ENCODE measurements at regions not wholly inside any gene's neighbourhood (a gene's known extent, or its start where the extent isn't known, plus 50 kb on each side); places are given as distances from the start of the nearest gene placed in this dataset.

DNA sequence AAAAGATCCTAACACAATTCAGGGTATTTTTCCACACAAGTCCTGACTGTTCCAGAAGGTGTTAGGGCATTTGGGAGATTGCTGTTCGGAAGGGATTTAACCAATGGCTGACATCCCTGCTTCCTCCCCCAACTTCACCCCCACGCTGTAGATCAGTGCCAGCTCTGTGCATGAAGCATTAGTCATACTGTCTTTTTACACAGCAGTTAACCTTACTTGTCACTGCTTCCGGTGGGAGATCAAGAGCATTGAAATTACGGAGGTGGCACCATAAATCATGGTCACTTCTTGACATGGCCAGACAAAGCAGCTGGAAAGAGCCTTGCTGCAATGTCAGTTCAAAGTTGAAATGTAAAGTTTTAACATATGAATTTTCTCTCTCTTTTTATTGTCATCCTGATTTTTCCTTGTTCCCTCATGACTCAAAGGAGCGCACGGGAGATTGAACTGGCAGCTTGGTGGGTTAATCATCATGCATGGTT lies 70.2 kb downstream of the HRH4 start:
- DNase-seq: no peak

DNA sequence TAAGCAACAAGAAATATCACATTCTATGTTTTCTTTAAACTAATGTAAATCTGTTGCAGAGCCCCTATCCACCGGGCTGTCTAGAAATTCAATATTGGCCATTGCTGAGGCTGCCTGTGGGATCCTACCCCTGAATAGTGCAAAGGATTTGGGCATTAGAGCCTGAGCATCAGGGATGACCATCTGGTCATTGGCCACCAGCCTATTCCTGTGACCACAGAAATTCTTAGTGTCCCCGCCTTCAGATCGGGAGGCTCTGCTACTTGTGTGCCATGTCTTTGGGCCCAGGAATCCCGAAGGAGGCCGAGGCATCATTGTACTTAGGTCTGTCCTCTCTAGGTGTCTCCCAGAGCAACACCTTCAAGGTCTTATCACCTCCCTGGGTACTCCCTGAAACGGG lies 73.8 kb downstream of the HRH4 start:
- DNase-seq: no peak

DNA sequence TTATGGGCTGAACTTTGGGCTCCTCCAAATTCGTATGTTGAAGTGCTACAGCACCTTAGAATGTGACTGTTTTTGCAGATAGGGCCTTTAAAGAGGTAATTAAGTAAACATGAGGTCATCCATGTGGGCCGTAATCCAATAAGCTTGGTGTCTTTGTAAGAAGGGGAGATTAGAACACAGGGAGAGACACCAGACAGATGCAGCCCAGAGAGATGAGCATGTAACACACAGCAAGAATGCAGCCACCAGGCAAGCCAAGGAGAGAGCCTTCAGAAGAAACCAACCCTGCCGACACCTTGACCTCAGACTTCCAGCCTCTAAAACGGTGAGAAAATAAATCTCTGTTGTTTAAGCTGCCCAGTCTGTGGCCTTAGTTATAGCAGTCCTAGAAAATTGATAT lies 74.3 kb downstream of the HRH4 start:
- no peak for DNase-seq

DNA sequence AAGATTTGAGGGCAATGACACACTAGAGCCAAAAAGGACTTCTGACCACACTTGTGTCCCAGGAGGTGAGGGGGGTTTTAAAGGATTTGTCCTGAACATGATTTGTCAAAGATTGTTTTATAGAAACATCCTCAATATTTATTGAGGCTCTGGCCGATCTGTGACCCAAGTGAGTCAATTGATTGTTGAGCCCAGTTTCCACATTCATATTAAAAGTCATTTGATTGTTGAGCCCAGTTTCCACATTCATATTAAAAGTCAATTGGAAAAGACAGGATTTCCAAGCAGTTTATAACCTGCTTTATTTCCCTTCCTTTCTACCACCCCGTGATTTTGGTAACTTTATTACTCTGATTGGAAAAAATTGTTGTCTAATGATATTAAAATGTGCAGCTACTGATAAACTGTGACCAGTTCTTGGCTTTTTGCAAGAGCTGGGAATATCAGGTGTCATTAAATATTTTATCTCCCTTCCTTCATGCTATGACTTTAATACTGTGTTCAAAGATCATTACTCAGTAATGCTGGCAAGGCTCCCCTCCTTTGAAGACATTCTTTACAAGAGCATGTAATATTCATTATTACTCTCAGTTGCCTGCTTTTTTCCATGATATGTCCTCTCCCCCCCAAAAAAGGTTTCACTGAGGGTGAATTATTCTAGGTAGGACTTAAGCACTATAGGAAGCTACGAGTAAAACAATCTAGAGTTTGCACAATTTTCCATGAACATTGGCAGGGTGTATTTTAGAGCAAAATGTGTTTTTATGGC lies 75.3 kb downstream of the HRH4 start:
- no peak for DNase-seq

DNA sequence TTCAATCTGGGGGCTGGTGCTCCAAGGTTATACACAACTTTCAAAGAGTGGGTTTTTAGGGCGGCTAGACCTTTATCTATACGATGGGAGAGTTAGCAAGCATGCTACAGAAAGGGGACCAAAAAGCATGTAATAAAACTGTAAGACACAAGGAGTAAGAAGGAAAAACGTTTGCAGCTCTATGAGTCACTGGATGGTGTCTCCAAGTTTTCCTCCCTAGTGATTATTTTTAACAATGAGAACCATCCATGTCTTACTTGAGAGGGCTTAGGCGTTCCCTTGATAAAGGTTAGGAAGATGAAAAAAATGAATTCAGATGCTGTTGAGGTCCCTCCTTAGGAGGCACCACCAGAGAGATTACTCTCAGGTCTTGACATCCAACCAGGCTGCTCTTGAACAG lies 75.9 kb downstream of the HRH4 start:
- no peak for DNase-seq

DNA sequence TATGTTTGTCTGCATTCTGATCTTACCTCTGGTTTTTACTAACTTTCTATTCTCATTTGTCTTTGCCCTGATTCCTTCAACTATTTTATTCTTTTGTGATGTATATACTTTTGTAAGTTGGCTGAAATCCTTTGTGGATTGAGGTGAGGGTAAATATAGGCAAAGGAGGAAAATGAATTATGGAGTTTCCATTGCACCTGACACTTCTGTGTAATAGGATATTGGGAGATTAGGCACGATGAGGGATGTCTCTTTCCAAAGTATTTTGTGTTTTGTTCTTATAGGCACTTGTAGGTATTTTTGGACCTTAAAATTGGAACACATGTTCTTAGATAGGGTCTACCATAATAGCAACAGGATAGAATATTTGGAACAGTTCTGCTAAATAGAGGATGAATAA lies 76.4 kb downstream of the HRH4 start:
- no peak for DNase-seq

DNA sequence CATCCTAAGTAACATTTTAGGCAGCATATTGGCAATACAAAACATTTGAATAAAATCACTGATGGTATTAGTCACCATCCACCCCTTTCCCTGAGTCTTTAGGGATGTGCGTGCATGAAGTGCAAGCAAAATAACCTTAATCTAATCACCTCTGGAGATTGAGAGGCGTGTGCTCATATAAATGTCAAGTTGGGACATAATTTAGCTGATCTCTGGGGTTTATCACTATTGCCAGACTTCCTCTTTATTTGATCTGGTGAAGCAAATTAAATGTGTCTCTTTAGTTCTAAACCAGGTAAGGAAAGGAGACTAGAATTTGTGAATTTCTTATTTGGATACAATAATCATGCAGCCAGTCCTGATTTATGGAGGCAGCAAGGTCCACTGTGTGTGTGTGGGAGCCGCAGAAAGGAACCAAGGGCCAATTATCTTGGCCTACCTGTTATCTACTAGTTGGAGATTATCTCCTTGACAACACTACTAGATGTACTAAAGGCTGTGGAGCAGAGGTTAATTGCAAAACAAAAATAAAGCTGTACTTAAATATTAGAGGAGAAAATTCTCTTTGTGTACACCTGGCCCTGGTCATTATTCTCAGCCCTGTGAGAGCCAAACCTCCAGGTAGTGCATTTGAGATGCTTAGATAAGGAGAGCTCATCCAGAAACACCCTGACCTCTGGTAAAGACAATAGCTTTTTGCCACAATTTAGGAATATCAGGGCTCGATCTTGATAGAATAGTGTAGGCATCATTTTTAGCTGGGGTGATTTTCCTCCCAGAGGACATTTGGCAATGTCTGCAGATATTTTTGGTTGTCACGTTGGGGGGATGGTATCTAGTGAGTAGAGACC lies 78.2 kb downstream of the HRH4 start:
- DNase-seq: no peak

DNA sequence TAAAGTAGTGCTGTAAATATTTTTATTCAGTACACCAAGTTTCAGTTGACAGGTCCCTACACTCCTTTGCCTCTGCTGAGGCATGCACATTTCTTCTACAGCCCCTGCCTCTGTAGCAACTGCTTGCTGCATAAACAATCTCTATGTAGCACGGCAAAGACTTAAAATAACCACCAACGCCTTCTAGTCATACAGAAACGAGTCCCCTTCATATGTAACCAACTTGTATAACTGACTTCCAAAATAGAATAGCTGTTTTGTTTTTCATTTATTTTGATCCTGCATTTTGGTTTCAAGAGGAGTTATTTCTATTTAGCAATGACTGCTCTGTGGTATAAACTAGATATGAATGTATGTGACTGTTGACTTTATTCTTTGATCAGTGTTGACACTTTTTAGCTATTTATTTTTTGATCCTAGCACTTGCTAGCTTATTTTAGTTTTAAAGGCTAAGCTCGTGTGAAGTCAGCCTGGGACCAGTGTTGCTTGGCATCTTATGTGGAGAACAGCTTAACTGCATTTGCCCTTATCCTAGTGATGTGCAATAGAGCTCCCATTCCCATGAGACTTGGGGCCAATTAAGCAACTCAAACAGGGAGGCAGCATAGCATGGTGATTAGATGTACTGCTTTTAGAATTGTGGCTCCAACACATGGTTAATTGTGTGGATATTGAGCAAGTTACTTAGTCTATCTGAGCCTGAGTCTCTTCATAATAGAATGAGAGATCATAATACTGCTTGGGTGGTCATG lies 79.6 kb downstream of the HRH4 start:
- no peak for DNase-seq

DNA sequence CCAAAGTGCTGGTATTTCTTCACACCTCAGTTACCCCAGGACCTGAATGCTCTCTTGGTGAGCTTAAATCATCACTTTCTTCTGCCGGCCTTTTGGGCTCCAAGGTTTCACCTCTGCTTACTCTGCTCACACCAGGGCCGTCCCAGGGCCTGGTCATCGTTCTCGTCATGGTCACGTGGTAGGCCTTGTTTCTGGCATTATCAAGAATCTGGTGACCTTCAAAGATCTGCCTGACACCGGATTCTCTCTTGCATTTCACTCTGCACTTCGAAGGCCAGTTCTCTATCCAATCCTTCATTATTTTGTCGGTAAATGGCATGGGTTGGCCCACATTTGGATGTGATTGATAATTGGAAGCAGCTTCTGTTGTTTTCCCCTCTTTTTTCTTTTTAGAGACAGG lies 80.5 kb downstream of the HRH4 start:
- no peak for DNase-seq

DNA sequence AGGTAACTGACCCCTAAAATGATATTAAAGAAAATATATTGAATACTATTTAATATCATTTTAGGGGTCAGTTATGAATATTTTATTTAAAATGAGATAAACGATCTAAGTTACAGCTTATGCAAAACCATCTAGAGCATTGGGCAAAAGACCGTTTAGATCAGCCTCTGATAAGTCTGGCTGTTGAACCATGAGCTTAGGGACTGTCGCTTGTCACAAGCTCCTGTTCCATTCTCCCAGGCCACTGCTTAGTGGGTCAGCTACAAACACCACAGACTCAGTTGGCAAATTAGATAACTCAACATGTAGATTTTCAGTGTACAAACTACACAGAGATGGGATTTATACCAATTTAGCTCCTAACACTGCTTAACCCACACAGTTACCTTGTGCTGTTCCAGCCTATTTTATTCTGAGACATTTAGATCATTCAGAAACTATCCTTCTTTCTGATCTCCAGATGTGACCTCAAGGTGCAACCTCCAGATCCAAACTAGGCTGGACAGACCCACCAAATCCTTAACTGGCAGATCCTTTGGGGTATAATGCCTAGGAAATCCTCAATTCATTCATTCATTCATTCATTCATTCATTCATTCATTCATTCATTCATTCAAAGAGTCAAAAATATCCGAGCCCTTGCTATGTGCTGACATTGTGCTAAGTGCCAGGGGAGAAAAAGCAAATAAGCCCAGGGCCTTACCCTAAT lies 82.8 kb downstream of the HRH4 start:
- DNase-seq: no peak

DNA sequence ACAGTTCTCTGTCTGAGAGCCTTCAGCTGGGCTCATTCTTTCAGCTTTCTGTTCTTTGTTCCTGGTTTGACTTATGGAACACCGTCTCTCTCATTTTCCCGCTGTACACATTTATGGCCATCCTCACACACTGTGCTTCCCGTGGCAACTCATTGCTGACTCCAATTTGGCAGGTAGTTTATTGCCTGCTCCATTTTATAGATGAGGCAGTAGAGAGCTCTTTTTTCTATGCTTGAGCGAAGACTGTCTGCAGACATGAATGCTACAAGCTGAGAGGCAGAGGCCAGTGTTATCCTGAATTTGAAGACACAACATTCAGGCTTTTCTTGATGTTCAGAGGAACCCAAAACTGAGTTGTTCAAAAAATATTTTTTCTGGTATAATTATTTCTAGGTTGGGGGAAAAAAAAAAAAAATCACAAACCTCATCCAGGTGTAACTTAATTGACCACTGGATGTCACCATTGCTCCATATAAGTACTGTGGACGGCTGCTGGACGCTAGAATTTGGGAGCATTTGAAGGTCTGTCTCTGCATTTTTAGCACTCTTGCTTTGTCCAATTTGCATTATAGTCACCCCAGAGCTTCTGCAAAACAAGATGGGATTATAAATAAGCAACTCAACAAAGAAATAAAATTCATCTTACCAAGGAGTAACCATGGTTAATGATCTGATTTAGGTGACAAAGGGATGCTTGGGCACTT lies 83.5 kb downstream of the HRH4 start:
- no peak for DNase-seq

DNA sequence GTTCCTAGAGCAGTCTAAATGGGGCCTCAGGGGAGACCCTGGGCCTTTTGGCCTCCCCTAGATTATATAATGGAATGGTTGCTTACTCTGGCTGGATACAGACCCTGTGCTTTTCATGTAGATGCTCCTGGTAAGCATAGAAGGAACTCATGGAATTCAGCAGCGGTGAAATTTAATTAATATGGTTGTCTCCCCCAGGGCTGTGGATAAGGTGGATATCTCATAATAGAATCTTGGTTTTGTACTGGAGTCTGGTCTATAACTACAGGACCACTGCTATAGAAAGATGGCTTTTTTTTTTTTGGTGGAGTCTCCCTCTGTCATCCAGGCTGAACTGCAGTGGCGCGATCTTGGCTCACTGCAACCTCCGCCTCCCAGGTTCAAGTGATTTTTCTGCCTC lies 84.5 kb downstream of the HRH4 start:
- DNase-seq: no peak

DNA sequence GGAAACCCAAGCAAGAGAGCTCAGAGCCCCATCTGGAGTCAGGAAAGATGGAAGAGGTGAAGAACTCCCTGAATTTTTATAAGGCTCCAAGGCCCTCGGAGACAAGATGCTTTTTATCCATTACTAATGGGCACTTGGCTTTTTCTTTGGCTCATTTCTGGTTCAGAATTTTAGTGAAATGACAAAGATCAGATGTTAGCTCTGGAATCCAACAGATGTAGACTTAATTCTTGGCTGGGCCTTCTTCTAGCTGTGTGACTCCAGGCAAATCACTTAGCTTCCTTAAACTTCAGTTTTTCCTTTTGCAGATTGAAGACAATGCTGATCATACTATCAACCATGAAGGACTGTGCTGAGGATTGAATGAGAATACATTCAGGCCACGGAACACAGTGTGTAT lies 85.2 kb downstream of the HRH4 start:
- no peak for DNase-seq

DNA sequence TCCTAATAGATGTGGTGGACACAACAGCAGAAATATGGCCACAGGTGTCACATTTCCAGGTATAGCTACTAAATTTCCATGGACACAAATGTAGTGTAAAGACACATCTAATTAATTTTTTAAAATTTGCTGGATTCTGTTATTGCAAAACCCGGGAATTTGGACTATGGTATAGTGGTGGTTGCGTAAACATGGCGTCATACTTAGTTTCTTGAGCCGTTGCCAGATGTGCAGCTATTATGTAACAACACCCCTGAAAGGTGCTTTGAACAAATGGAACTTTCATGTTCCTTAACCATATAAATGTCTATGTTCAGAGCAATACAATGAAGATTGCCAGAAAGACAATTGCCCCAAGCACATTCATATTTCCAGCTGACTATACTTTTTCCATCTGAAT lies 85.9 kb downstream of the HRH4 start:
- DNase-seq: no peak

DNA sequence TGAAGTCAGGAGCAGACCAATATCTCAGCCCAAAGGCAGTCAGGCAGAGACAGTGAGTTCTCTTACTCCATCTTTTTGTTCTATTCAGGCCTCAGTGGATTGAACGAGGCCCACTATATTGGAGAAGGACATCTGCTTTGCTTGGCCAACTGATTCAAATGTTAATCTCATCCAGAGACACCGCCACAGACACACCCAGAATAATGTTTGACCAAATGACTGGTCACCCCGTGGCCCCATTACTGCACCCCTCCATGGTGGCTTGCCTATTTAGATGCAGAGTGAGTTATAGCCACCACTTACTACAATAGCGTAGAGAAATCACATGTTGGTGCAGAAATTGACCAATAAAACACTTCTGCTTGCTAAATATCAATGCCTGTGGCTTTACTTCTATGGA lies 88.1 kb downstream of the HRH4 start:
- DNase-seq: no peak

DNA sequence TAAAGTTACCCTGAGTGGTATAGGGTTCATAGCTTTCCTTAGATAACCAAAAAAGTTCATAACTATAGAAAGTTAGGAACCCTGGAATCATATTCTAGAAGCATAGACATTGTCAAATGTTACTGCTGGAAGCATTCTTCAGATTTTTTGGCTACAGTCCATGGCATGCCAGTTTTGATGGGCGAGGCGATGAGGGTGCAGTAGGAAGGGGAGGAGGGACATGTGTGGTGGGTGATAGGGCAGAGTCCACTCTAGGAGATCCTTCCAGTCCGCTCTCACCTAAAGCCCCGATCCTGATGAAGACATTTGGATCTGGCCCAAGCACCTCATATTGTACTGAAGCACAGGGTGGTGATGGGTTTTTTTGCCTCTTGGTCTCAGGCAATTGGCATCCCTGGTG lies 91.8 kb downstream of the HRH4 start:
- no peak for DNase-seq

DNA sequence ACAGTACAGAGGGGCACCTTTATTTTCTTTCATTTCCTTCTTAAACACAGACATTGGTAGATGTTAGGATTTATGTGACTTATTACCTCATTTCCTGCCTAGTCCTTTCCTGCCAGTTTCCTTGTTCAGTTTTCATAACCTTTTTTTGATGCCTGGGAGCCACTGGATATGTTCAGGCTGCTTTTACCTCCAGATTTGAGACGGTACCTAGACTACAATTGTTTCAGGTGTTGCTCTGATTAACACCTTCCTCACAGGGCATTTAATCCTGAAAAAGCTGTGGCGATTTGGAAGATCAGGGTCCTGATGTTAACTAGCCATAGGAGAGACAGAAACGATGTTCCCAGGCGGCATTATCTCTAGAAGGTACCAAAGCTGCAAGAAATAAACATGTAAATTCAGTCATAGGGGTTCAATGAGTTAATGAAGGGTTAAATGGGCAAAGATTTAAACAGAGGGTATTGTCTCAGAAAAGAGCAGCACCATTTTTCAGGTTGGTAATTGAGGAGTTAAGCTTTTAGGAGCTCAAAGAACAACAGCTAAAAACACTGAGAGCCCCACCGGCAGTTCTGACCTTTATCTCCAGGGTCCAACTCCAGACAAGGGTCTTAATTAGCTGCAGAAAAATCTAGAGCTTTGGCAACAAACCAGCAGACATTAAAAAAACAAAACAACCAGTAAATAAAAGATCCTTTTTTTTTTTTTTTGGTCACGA lies 93.3 kb downstream of the HRH4 start:
- DNase-seq: no peak

DNA sequence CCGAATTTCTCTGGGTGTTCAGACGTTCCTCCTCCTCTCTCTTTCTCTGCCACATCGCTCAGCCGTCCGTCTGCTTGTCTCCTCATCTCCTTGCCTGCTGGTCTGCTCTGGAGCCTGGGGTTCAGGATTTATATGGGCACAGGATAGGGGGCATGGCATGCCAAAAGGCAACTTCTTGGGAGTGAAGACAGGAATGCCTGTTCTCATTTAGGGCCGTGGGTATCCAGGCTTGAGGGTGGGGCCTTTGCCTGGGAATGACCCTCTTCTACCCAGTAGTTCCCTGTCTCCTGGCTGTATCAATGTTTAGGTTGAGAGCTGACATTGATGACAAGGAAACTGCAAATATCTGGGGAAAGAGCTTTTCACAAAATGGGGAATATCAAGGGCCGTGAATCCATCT lies 98.0 kb downstream of the HRH4 start:
- no peak for DNase-seq

DNA sequence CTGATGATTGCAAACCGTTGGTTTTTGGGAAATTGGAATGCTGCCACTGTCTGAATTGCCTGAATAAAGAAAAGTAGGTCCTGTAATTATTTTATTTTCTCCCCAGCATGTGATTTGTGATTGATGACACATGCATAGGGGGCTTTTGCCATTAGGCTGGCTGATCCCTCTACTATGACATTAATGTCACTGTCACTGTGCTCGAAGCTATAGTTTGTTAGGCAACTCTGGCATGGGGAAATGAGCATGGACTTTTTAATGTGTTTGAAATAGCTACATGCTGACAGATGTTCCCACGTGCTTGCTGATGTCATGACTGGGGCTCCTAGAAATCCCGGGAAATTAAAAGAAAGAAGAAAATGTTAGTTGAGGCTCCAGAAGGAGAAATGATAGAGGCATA lies 99.1 kb downstream of the HRH4 start:
- no peak for DNase-seq

DNA sequence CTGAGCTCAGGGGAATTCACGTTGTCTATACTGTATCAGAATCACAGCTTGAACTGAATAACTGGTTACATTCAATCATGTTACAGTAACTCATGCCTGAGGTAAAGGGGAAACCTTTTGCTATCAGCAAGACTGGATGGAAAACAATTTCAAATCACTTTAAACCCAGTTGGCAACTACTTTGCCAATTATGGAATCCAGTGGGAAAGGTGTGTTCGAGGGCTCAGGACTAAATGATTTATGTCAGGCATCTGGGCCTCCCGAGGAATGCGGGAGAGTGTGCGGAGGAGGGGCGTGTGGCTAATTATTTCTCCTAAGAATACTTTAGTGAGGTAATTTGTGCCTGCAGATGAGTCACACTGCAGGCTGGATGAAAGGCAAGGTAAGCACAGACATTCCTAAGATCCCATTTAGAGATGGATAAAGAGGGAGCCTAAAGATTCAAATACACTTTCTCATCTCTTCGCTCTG lies 100.1 kb downstream of the HRH4 start:
- no peak for DNase-seq

DNA sequence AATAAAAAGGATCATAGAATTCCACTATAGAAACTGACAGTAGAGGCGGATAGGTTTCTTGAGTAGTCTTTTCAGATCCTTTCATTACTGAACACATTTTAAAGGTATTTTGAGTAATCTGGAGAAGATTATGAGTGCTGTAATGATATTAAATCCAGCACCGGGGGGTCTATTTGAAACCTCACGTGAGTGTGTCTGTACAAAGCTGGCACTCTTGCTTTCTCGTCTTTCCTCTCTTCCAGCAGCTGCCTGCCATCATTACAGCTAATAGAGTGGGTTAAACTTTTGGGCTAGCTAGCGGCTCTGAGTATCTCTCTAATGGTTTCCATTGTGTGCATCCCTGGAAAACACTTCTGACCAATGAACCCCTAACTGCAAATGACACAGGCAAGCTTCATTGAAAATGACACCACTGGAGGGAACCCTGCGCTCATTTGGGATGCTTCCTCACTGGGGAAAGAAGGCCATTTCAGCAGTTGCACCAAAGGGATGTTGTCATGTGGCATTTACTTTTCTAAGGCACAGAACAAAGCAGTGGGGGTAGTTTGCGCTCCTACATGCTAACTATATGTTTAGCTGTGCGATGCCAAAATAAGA lies 101.0 kb downstream of the HRH4 start:
- no peak for DNase-seq

All from activated effector memory CD4-positive, alpha-beta T cell treated with Interleukin-2 at 50 U/mL for 16 hours (primary cell).